ENCODE measurements at regions not wholly inside any gene's neighbourhood (a gene's known extent, or its start where the extent isn't known, plus 50 kb on each side); places are given as distances from the start of the nearest gene placed in this dataset.

GRCh38 chr11:80533463-80533862 is 1092.6 kb upstream of the TENM4 start:
- POLR2A ChIA-PET: no interaction called here
- CTCF ChIA-PET: no interaction called here

GRCh38 chr11:80532633-80533232 is 1091.9 kb upstream of the TENM4 start:
- DNase-seq (ENCODE audit: extremely low spot score): no peak
- CTCF ChIA-PET: interaction anchor here (1.6 kb wide), 1 partner anchor 9 kb away, joined by 4 read pairs; no protein-coding TSS in a partner anchor
- no peak for TF ChIP-seq CTCF (IDR thresholded peaks at IDR 0.05; ENCODE audit: control extremely low read depth, extremely low read depth, low read depth, missing control alignments)
- POLR2A ChIA-PET: no interaction called here

More at GRCh38 chr11:80533463-80533862, 1092.6 kb upstream of the TENM4 start:
- DNase-seq (ENCODE audit: extremely low spot score): no peak
- no peak for TF ChIP-seq CTCF (IDR thresholded peaks at IDR 0.05; ENCODE audit: control extremely low read depth, extremely low read depth, low read depth, missing control alignments)

GRCh38 chr11:80529726-80530125 is 1088.9 kb upstream of the TENM4 start:
- no peak for TF ChIP-seq CTCF (IDR thresholded peaks at IDR 0.05; ENCODE audit: control extremely low read depth, extremely low read depth, low read depth, missing control alignments)
- CTCF ChIA-PET: no interaction called here
- POLR2A ChIA-PET: no interaction called here
- DNase-seq (ENCODE audit: extremely low spot score): no peak

- ChIA-PET CTCF (no interaction called here), POLR2A (no interaction called here)
- DNase-seq (ENCODE audit: extremely low spot score): no peak
- no peak for TF ChIP-seq CTCF (IDR thresholded peaks at IDR 0.05; ENCODE audit: control extremely low read depth, extremely low read depth, low read depth, missing control alignments)
Measured at GRCh38 chr11:80525663-80526405, 1085.0 kb upstream of the TENM4 start.

- ChIA-PET CTCF (interaction anchor here (1.2 kb wide), 1 partner anchor 38 kb away, joined by 3 read pairs; no protein-coding TSS in a partner anchor), POLR2A (no interaction called here)
- DNase-seq (ENCODE audit: extremely low spot score): no peak
- no peak for TF ChIP-seq CTCF (IDR thresholded peaks at IDR 0.05; ENCODE audit: control extremely low read depth, extremely low read depth, low read depth, missing control alignments)
Measured at GRCh38 chr11:80524349-80524748, 1083.5 kb upstream of the TENM4 start.

GRCh38 chr11:80523057-80523456 is 1082.2 kb upstream of the TENM4 start:
- TF ChIP-seq CTCF (IDR thresholded peaks at IDR 0.05; ENCODE audit: control extremely low read depth, extremely low read depth, low read depth, missing control alignments): no peak
- ChIA-PET CTCF (interaction anchor here (0.9 kb wide), 1 partner anchor 13 kb away, joined by 4 read pairs; no protein-coding TSS in a partner anchor), POLR2A (no interaction called here)
- no peak for DNase-seq (ENCODE audit: extremely low spot score)
